ENCODE measurements at regions not wholly inside any gene's neighbourhood (a gene's known extent, or its start where the extent isn't known, plus 50 kb on each side); places are given as distances from the start of the nearest gene placed in this dataset.

DNA sequence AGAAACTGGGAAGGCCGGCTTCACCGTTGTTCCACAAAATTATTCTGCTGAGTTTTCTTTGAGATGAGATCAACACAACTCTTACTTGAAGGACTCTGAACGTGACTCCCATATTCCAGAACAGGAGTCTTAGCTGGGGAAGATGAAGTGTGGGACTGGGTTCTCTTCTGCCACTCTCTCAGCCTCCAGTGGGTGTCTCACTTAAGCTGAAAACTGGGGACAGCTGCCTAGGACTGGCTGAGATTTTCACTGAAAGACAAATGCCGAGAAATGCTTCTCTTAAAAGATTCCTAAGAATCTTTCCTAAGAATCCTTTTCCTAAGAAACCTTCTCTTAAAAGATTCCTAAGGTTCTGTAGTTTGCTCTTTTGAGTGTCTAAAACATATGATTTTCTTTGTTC lies 156.6 kb upstream of the LHCGR start:
- no peak for DNase-seq

DNA sequence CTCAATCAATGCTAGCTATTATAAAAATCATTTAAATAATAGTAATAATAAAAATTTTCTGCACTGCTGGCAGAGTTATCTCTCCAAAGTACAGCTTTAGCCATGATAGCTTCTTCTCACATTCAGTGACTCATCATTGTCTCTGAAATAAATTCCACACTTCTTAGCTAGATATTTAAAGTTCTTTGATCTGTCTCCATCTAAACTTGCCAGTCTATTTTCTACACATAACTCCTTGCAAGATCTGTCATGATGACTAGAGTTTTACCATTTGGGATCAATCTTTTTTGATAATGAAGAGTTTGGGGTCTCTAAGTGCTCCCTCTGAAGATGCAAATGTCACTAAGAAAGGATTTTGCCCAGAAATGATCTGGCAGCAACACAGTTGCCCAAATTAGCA lies 155.4 kb upstream of the LHCGR start:
- DNase-seq = no peak

DNA sequence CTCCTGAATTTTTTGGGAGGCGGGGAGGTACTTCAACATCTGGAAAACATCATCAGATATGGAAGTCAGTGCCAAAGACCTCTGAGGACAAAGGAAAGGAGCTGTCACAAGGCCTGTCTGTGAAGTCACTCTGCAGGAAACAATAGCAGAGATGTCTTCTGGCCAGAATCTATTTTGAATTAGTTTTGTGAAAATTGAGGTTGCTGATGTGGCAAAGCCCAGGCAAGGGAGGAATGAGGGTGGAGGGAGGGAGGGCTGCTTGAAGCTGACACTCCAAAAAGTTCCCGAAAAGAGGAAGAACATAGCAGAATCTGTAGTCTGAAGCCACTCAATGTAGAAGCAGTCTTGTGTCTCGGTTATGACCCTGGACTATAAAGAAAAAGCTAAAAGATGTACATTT lies 151.1 kb upstream of the LHCGR start:
- no peak for DNase-seq

DNA sequence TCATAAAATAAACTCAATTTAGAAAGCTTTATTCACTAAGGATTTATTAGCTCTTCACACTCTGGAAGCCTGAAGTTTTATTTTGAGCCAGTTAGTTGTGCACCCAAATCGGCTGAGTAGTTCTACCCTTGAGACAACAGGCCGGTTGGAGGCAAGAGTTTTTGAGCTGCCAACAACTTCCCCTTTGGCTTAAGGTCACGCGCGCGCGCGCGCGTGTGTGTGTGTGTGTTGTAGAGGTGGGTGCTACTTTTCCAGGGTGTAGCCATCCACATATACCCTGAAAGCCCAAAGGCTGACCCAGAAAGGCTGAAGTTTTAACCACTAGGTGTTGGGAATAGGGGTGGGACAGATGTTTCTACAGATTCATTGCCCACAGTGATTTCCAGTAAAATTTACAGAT lies 150.2 kb upstream of the LHCGR start:
- DNase-seq = no peak

DNA sequence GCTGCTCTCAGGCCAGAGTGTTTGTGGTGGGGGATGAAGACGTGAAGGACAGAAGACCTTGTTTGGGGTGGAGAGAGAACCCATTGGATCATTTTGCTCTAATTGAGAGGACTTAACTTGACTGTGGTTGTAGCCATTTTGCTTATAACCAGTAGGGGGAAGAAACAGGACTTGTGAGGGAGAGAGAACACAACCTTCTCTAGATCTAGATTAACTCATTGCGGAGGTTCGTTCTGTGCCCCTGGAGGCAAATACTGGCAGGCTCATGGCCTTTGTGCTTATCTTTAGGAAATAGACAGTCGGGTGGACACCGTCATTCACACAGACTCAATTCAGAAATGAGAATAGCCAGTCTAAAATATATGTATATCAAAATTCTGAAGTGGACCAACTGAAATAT lies 147.0 kb upstream of the LHCGR start:
- DNase-seq = no peak

DNA sequence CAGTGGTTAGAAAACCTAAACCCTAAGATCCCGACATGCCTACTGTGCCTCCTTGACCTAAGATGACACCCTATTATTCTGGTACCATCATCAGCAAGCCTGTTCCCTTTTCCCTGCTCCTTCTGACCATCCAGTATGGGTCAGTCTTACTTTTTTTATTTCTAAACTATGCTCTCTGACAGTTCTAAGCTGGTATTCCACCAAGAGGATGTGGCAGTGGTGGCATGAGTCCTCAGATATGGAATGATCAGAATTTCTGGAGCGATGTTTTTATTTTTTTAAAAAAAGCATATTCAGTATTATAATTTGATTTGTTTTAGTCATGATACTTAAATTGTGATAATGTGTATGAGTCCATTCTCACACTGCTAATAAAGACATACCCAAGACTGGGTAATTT lies 145.9 kb upstream of the LHCGR start:
- no peak for DNase-seq

DNA sequence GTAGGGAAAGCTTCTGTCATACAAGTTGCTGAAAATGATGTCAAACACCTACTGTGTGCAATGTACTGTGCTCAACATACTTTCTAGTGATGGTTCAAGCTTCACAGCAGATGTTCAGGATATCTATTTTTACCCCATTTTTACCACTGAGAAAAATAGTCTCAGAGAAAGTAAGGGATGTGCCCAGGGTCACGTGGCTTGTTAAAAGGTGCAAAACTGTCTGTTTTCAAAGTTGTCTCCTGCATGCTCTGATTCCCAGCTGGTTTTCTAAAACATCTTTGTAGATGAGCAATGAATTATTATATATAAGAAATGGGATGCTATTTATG lies 145.5 kb upstream of the LHCGR start:
- DNase-seq = no peak

DNA sequence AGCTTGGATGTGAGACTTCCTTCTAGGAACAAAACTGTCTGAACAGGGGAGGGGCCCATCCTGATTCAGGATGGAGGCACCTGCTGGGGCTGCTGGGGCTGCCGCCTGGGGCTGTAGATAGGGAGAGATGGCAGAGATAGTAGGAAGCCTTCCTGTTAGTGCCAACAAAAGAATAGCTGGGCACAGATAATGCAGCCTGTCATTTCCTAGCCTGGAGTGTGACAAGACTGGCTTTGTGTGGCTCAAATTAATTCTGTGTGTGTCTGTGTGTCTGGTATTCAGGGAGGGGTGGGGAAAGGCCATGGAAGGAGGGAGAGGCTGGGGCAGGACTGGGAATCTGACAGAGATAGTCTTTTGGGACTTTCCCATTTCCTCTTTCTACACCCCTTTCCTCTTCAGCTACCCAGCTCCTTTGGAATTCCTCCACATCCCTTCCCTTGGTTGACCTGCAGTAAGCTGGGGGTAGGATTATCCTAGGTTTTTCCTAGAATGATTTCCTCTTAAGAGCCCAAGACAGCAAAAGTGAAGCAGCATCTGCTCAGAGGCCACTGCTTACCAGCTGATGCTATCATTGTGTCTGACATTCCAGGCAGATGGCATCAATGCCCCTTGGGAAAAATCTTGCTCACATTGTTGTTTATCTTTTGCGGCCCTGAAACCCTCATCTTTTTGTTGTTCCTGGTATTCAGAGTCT lies 144.9 kb upstream of the LHCGR start:
- no peak for DNase-seq

DNA sequence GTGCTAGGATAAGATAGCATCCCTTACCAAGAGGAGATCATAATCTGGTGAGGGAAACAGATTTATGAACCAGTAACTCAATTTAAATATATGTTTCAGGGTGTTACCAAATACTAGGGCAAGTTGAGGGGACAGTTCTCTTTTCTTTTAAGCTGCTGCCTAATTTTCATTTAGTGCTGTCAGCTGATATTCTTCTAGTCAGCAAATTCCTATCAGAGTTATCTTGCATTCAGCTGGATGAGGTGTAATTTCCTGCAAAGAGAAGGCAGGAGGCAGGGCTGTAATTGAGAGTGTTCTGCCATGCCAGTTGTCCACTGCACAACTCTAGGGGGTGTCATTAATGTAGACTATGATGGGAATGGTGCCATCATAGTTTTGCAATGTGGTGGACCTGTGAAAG lies 141.3 kb upstream of the LHCGR start:
- DNase-seq = no peak

DNA sequence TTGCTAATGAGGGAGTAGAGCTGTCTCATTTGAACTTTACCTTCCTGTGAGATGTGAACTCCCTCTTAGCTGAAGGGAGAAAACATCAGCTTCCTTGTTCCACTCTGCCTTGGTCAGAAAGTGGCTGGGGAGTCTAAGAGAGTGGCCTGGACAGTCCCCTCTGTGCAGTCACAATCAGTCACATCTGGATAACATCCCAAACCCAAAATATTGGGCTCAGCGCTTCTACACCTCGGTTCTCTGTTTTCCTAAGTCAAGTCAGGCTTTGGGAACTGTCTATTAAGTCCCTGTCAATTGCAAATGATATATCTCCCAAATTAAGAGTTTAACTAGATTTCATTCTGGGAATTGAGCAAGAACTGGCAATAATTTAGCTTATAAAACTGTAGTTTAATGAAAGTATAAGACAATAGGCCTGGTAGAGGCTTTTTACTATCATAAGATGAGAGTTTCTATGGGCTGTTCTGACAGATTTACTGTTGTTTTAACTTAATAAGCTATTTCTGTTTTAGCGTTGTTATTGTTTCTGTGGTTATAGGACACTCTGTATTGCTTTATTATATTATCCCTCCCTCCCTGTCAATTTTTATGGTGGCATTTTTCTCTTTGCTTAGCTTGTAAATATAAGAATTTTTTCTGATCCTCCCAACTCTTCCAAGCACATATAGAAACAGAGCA lies 135.1 kb upstream of the LHCGR start:
- no peak for DNase-seq

DNA sequence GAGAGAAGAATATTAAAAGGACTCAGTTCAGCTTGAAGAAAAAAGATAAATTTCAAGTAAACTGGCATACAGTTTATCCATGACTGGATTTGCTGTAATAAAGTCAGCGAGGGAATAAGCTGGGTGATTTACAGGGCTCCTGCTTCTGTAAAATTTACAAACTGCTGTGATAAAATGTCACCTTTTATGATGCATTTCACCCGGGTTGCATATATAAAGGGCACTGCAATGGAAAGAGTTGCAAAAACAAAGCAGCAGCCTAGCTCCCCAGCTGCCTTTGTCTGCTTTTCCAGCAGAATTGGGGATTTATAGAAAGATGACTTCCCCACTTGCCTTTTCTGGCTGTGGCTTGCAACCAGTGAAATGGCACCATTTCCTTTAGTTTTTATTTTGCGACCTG lies 132.5 kb upstream of the LHCGR start:
- no peak for DNase-seq

DNA sequence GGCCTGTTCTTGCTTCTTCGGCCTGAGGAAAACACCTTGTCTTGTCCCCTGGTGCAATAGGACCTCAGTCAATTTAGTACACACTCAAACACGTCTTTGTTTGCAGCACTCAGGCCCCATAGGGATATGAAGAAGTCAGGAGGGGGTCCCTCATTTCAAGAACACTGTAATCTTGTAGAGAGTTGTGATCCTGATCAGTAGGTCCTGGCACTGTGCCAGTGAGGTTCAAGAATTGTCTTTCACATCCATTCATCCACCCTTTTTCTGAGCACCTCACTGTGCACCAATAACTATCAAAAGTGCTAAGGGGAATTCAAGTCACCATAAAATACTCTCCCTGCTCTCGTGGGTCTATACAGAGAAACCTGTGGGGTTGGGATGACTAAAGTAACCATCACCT lies 131.4 kb upstream of the LHCGR start:
- no peak for DNase-seq

DNA sequence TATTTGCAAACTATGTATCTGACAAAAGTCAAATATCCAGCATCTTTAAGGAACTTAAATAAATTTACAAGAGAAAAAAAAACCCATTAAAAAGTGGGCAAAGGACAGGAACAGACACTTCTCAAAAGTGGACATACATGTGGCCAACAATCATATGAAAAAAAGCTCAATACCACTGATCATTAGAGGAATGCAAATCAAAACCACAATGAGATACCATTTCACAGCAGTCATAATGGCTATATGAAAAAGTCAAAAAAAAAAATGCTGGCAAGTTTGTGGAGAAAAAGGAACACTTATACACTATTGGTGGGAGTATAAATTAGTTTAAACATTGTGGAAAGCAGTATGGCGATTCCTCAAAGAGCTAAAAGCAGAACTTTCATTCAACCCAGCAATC lies 130.3 kb upstream of the LHCGR start:
- DNase-seq = no peak

DNA sequence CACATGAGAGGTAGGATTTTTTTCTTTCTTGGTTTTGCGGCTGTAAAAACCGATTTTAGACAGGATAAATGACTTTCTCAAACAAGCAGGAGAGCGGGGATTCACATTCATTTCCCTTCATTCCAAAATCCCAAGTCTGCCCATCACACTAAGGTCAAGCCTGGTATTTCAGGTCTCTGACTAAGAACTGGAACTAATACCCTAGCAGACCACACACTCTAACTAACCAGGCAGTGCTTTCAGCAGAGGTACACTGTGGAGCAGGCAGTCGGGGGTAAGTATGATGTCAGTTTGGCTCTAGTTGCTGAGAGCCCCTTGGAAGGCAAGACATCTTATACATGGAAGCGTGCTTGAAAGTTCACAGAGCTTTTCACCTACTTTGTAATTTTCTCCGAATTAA lies 128.1 kb upstream of the LHCGR start:
- DNase-seq = no peak

DNA sequence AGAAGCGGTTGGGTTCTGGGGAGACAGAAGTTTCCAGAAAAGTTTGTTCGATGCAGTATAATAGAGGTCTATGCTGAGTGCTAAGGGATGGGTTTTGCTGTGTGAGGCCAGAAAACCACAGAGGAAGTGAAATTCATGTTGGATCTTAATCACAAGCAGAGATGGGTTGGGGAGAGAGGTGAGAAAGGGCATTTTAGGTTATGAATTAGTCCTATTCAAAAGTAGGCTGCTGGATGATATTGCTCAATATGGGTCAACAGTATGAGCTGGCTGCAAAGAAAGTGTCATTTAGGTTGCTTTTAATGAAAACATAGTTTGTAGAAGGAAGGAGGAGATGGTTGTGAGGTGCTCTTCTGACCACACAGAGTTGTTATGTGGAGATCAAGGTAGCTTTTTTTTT lies 118.8 kb upstream of the LHCGR start:
- peak; percentile 4 for DNase-seq

DNA sequence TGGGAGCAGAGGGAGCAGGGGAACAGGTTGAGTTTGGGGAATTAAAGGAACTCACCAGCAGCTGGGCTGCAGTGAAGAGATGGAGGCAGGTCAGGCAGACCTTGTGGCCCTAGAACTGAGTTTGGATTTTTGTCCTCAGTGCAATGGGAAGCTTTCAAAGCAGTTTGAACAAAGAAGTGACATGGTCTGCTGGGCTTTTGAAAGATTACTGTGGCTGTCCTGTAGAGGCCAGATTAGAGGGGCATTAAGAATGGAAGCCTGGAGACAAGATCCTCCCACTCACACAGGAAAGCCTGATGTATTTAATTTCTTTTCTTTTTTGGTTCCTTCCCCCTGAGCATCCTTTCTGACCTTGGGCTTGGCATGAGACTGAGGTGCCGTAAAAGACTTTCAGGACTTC lies 118.1 kb upstream of the LHCGR start:
- DNase-seq = no peak

DNA sequence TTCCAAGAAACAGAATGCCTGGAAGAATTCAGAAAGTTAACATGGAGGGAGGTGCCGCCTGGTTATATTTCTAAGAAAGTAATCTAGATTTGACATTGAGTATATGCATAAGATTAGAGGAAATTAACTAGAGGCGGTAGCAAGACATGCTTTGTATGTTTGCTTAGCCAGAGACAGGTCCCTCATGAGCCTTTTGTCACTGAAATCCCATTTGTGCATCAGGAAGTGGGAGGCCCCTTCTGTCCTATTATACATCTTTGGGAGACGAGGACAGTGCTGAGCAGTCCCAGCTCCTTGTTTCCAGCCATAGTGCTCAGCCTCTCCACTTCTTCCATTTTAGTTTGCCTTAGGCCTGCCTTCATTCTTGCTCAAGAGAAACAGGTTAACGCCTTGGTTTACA lies 115.4 kb upstream of the LHCGR start:
- DNase-seq = no peak

DNA sequence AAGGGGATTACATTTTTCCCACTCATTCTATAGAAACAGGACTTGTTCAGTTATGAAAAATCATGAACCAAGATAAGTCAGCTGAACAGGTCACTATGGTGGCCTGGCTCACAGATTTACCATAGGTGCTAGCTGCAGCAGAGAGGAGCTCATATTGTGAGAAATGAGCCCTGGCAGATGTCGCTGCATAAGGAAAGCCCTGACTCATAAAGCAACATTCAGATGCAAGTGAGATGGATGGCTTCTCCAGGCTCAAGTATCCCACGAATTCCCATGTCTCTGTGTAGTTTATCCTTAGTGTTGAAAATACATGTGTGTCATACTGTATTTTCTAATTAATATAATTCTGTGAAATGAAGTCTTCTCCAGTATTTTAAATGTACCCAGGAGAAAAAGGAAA lies 115.0 kb upstream of the LHCGR start:
- no peak for DNase-seq

DNA sequence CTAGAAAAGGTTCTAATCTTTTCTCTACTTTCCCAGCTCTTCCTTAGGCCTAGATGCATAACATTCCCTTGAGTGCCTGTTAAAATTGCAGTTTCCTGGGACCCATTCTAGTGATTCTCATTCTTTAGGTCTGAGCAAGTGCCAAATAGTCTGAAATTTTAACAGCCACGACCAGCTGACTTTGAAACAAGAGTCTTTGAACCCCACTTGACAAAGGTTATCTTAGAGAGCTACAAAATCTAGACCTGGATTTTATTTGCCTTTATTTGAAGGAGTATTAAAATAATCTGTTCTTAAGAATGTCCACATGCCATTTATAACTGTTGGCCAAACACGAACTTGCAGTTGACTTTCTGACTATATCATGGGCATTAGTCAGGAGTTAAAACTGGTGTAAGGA lies 110.2 kb upstream of the LHCGR start:
- no peak for DNase-seq

DNA sequence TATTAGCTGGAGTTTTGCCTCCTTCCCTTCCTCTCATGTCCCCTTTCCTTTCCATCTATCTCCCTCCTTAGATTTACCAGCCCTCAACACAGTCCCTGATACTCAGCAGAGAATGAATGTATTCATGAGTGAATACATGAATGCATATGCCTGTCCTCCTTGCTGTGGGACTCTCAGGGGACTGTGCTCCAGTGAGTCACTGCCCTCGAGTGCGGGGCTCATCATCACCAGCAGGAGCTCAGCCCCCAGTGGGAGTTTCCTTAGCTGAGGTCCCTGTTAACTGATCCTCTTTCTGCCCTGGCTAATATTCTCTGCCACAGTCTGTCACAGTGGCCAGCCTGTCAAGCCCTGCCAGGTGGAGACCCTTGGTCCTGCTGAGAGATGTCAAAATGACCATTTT lies 104.9 kb upstream of the LHCGR start:
- no peak for DNase-seq

DNA sequence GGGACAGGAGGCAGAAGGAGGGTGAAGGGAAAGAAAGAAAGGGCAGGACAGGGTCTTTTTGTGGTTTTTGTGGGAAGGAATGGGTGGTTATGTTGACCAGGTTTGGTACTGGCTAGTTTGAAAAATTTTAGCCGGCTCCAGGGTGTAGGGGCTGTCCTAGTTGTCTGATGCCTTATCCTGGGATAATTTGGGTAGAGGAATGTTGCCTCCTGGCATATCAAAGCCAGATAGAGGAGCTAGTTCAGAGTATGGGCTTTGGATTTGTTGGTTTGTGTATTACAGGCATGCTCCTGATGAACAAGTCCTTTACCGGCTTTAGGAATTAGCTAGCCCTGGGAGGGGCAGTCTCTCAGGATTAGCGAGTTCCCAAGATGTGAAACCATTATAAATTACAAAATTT lies 101.1 kb upstream of the LHCGR start:
- DNase-seq = no peak

DNA sequence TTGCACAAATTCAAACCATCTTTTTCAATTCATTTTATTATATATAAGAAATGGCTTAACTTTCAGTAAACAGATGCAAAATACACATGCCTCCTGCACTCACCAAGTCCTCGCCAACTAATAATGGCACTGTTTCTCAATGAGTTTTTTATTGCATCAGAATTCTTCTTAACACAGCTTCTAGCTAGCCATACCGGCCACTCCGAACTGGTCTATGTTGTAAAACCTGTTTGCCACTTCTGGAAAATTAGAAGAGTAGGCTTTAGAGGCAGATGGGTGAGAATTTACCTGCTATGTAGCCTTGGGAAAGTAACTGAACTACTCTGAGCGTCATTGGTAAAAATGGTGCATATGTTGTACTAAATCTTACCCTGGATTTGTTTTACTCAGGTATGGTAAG lies 100.6 kb upstream of the LHCGR start:
- no peak for DNase-seq

DNA sequence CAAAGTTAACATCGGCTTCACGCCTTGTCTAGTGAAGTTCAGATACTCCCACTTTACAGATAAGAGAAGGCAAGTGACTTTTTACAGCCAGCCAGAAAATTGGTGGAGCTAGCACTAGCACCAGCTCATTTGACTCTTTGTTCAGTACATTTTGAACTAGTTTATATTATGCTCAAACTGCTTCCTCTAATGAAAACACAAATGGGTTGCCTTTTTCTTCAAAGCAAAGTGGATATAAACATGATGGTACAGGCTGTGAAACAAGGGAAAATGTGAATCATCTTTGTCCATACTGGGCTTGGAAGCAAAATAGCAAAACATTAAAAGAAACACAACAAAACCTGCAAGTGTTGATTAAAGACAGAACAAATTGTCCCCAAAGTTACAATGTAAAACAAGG lies 99.6 kb upstream of the LHCGR start:
- DNase-seq = no peak

DNA sequence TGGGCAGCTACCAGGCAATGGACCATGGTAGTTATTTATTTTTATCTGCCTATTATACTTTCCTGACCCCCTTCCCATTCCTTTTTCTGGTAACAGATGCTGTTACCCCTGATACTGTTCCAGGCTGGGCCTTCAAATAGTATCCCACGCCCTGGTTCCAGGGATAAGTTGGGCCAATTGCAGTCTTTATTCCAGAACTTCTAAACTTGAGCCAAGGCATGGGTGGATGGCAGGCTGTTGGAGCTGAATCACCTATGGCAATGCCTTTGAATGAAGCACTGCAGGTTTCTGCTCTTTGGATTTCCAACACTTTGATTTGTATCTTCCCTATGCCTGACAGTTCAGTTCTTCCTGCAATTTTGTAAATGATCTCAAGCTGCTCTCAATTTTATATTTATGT lies 99.2 kb upstream of the LHCGR start:
- DNase-seq = no peak

DNA sequence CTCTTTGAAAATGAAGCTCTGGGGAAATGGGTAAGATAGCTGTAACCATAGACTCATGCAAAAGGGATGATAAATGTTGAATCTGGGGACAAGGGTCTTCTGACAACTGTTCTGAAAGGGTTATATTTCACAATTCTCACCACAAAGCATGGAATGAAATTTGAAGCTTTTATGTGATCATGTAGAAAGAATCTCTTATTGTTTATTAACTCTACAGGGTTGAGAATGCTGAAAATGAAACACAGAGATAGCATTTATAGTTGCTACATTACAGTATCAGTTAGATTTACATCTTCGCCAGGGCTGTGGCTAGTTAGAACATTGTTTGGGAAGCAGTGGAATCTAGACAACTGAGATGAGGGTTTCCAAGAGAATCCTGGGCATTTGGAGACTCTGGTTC lies 97.4 kb upstream of the LHCGR start:
- DNase-seq = no peak

DNA sequence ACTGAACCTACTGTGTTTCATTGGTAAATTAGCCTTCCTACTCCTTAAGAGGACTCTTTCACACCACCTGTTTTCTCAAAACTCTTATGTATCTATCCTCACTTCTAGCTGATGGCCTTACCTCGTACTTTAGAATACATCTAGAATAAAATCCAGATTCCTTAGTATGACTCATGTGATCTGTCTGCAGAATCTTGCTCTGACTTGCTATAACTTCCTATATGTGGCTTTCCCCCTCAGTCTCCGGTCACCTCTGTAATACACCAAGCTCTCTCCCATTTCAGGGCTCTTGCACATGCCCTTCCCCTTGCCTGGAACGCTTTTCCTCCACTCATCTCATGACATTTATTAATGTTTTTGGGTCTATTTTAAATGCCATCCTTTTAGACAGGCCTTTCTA lies 95.6 kb upstream of the LHCGR start:
- DNase-seq = no peak

Data from activated CD4-positive, alpha-beta T cell treated with anti-CD3 and anti-CD28 coated beads, Interleukin-2, Interleukin-6, amounts not matched to agents 100 ng/mL and 50 ng/mL, durations not matched to agents 16 hours and 8 hours (primary cell).